GM23338 (cell line): ENCODE measurements at regions not wholly inside any gene's neighbourhood (a gene's known extent, or its start where the extent isn't known, plus 50 kb on each side); places are given as distances from the start of the nearest gene placed in this dataset.

Source experiments
- ATAC-seq: fragments of 200-7000 bp; cut with Tn5 transposase; 3 replicates; pipeline ENCODE4 v1.9.1; 2020
- DNase-seq: peaks from one replicate; pipeline ENCODE4 v3.0.0-alpha.2; 2015; ENCODE audit warnings: low spot score
- H2AFZ ChIP-seq: fragments of 200-600 bp; sonication (generic); 2 replicates; pipeline ENCODE4 v1.8.0; 2016; ENCODE audit warnings: antibody characterized with exemption, mild to moderate bottlenecking, moderate library complexity
- H3F3A ChIP-seq: fragments of 200-600 bp; sonication (generic); replicated peaks from 2 replicates; pipeline ENCODE4 v1.8.0; 2017; ENCODE audit warnings: antibody characterized with exemption, mixed run types, low read depth
- H3K27ac ChIP-seq: fragments of 200-600 bp; sonication (generic); 2 replicates; pipeline ENCODE4 v1.6.1; 2016; ENCODE audit warnings: low read depth
- H3K27me3 ChIP-seq: fragments of 200-600 bp; sonication (generic); 2 replicates; pipeline ENCODE4 v1.8.0; 2016; ENCODE audit warnings: mild to moderate bottlenecking, mixed run types, moderate library complexity; ENCODE audit not compliant: insufficient read depth
- H3K36me3 ChIP-seq: fragments of 200-600 bp; sonication (generic); 2 replicates; pipeline ENCODE4 v1.8.0; 2016; ENCODE audit warnings: mild to moderate bottlenecking; ENCODE audit not compliant: insufficient read depth
- H3K4me1 ChIP-seq: fragments of 200-600 bp; sonication (generic); 2 replicates; pipeline ENCODE4 v1.8.0; 2016; ENCODE audit warnings: mild to moderate bottlenecking, moderate library complexity; ENCODE audit not compliant: insufficient read depth
- H3K4me2 ChIP-seq: fragments of 200-600 bp; sonication (generic); 2 replicates; pipeline ENCODE4 v1.7.1; 2017; ENCODE audit warnings: mixed run types
- H3K4me3 ChIP-seq: fragments of 200-600 bp; sonication (generic); 2 replicates; pipeline ENCODE4 v1.6.1; 2016; ENCODE audit warnings: mixed run types
- H3K79me2 ChIP-seq: fragments of 200-600 bp; sonication (generic); replicated peaks from 2 replicates; pipeline ENCODE4 v1.8.0; 2017; ENCODE audit warnings: mild to moderate bottlenecking; ENCODE audit not compliant: insufficient read depth
- H3K9me2 ChIP-seq: fragments of 200-600 bp; sonication (generic); 2 replicates; pipeline ENCODE4 v1.8.0; 2017; ENCODE audit not compliant: insufficient read depth
- H4K20me1 ChIP-seq: fragments of 200-600 bp; sonication (generic); replicated peaks from 2 replicates; pipeline ENCODE4 v1.8.0; 2017; ENCODE audit warnings: mild to moderate bottlenecking; ENCODE audit not compliant: insufficient read depth
- H3K27ac Mint-ChIP-seq: 2 replicates; pipeline ENCODE4 v1.8.0; 2020; ENCODE audit warnings: inconsistent platforms, mild to moderate bottlenecking, moderate library complexity, mixed read lengths
- H3K27me3 Mint-ChIP-seq: 3 replicates; pipeline ENCODE4 v1.8.0; 2022; ENCODE audit warnings: low read depth, mild to moderate bottlenecking, moderate library complexity, mixed read lengths, inconsistent platforms; ENCODE audit not compliant: insufficient read depth, poor library complexity
- H3K36me3 Mint-ChIP-seq: 3 replicates; pipeline ENCODE4 v1.8.0; 2021; ENCODE audit warnings: low read depth, mild to moderate bottlenecking, inconsistent platforms, moderate library complexity, mixed read lengths
- H3K4me1 Mint-ChIP-seq: 3 replicates; pipeline ENCODE4 v1.8.0; 2020; ENCODE audit warnings: mild to moderate bottlenecking, inconsistent platforms, mixed read lengths
- H3K4me3 Mint-ChIP-seq: 3 replicates; pipeline ENCODE4 v1.8.0; 2021; ENCODE audit warnings: moderate library complexity, mild to moderate bottlenecking, inconsistent platforms, mixed read lengths
- H3K9me3 Mint-ChIP-seq: 3 replicates; pipeline ENCODE4 v1.8.0; 2020; ENCODE audit warnings: moderate library complexity, mild to moderate bottlenecking, inconsistent platforms, mixed read lengths
- CREB1 ChIP-seq: fragments of 250-450 bp; sonication (Bioruptor Pico); IDR thresholded peaks from 2 replicates; pipeline ENCODE4 v1.5.0; 2020; ENCODE audit warnings: low read depth, mild to moderate bottlenecking, moderate library complexity
- EZH2 ChIP-seq: fragments of 200-600 bp; sonication (generic); IDR thresholded peaks from one replicate; pipeline ENCODE4 v1.8.0; 2017; ENCODE audit warnings: antibody characterized with exemption, mild to moderate bottlenecking, low read depth; ENCODE audit not compliant: unreplicated experiment
- EZH2phosphoT487 ChIP-seq: fragments of 200-600 bp; sonication (generic); IDR thresholded peaks from one replicate; pipeline ENCODE4 v1.8.1; 2018; ENCODE audit warnings: antibody characterized with exemption; ENCODE audit not compliant: unreplicated experiment
- JUNB ChIP-seq: IDR thresholded peaks from one replicate; pipeline ENCODE4 v1.6.1; 2016; ENCODE audit warnings: antibody characterized with exemption; ENCODE audit not compliant: unreplicated experiment
- NANOG ChIP-seq: IDR thresholded peaks from 2 replicates; pipeline ENCODE4 v1.6.1; 2016; ENCODE audit warnings: antibody characterized with exemption, borderline replicate concordance
- POLR2AphosphoS5 ChIP-seq: IDR thresholded peaks from 2 replicates; pipeline ENCODE4 v1.6.1; 2016; ENCODE audit warnings: antibody characterized with exemption, low read depth
- STAT1 ChIP-seq: IDR thresholded peaks from one replicate; pipeline ENCODE4 v1.6.1; 2016; ENCODE audit warnings: antibody characterized with exemption; ENCODE audit not compliant: unreplicated experiment
- ZNF114 ChIP-seq: fragments of 250-450 bp; sonication (Bioruptor Pico); IDR thresholded peaks from 2 replicates; pipeline ENCODE4 v1.5.0; 2020; ENCODE audit warnings: mild to moderate bottlenecking, moderate library complexity
- ZNF331 ChIP-seq: fragments of 250-450 bp; sonication (Bioruptor Pico); IDR thresholded peaks from 2 replicates; pipeline ENCODE4 v1.5.0; 2020; ENCODE audit warnings: low read depth, mild to moderate bottlenecking, moderate library complexity
- TF ChIP-seq, protein P1 (sequence below): IDR thresholded peaks from 2 replicates; pipeline ENCODE4 v1.6.1; 2016; ENCODE audit warnings: antibody characterized with exemption
- TF ChIP-seq, protein P2 (sequence below), 2 experiments: fragments of 200-600 bp in 1 of 2; sonication (generic) in 1 of 2; conservative IDR thresholded peaks; 2 replicates each; pipeline versions ENCODE4 v1.5.1 to v1.6.1; 2016 to 2017; ENCODE audit warnings: antibody characterized with exemption in 2 of 2, low read depth in 2 of 2, mild to moderate bottlenecking in 2 of 2, moderate library complexity in 1 of 2
- TF ChIP-seq, protein P3 (sequence below): IDR thresholded peaks from one replicate; pipeline ENCODE4 v1.6.1; 2018; ENCODE audit warnings: antibody characterized with exemption; ENCODE audit not compliant: unreplicated experiment
- TF ChIP-seq, protein P4 (sequence below): fragments of 250-450 bp; sonication (Bioruptor Pico); IDR thresholded peaks from 2 replicates; pipeline ENCODE4 v1.5.0; 2020; ENCODE audit warnings: mild to moderate bottlenecking, moderate library complexity

DNA sequence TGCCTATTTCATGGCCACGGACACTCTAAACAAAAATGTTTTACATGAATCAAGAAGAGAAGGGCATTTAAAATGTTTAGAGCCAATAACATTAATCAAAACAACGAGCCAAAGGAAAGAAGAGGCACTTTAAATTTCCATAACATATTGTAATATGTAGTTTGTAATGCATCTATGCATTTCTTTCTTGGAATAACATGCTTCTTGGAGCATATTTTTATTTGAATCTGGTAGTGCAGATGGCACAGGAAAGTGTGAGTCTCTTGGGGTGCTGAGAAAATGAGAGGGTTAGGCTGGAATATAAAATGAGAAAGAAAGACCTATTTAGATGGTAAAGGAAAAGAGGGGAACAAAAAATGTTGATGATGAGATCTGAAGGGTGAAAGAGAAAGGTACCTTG lies 305.4 kb downstream of the BTBD3 start:
- DNase-seq: no peak
- no peaks in the 10 kb centered on the region for H3K36me3 ChIP-seq
- peaks cover 7% of the 10 kb centered on the region; the same call in 1 of the 2 replicates for H3K9me2 ChIP-seq
- no peaks in the 10 kb centered on the region for H3F3A ChIP-seq
- H3K4me3 ChIP-seq: no peak overlapping the region
- Mint-ChIP-seq H3K4me3 (no peak overlapping the region), H3K36me3 (no peaks in the 10 kb centered on the region), H3K9me3 (no peaks in the 10 kb centered on the region), H3K27ac (no peak overlapping the region), H3K4me1 (peaks cover 7% of the 10 kb centered on the region), H3K27me3 (peaks cover 2% of the 10 kb centered on the region)
- H2AFZ ChIP-seq: no peak overlapping the region; the same call in 1 of the 2 replicates
- ATAC-seq: no peak
- no peaks in the 10 kb centered on the region for H4K20me1 ChIP-seq
- no peak overlapping the region for H3K4me2 ChIP-seq
- no peak overlapping the region for H3K27ac ChIP-seq
- no peaks in the 10 kb centered on the region for H3K27me3 ChIP-seq
- peaks cover 8% of the 10 kb centered on the region; the same call in 1 of the 2 replicates for H3K4me1 ChIP-seq
- TF ChIP-seq EZH2phosphoT487 (no peak), ZNF331 (CRISPR knock-in tag) (no peak), STAT1 (no peak), CREB1 (CRISPR knock-in tag) (no peak), EZH2 (no peak), ZNF114 (CRISPR knock-in tag) (no peak), NANOG (no peak), POLR2AphosphoS5 (no peak), JUNB (no peak)
- TF ChIP-seq, protein P1, sequence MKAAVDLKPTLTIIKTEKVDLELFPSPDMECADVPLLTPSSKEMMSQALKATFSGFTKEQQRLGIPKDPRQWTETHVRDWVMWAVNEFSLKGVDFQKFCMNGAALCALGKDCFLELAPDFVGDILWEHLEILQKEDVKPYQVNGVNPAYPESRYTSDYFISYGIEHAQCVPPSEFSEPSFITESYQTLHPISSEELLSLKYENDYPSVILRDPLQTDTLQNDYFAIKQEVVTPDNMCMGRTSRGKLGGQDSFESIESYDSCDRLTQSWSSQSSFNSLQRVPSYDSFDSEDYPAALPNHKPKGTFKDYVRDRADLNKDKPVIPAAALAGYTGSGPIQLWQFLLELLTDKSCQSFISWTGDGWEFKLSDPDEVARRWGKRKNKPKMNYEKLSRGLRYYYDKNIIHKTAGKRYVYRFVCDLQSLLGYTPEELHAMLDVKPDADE: no peak
- TF ChIP-seq, protein P2, sequence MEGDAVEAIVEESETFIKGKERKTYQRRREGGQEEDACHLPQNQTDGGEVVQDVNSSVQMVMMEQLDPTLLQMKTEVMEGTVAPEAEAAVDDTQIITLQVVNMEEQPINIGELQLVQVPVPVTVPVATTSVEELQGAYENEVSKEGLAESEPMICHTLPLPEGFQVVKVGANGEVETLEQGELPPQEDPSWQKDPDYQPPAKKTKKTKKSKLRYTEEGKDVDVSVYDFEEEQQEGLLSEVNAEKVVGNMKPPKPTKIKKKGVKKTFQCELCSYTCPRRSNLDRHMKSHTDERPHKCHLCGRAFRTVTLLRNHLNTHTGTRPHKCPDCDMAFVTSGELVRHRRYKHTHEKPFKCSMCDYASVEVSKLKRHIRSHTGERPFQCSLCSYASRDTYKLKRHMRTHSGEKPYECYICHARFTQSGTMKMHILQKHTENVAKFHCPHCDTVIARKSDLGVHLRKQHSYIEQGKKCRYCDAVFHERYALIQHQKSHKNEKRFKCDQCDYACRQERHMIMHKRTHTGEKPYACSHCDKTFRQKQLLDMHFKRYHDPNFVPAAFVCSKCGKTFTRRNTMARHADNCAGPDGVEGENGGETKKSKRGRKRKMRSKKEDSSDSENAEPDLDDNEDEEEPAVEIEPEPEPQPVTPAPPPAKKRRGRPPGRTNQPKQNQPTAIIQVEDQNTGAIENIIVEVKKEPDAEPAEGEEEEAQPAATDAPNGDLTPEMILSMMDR (conservative IDR thresholded peaks at IDR 0.05; ENCODE audit: low read depth in 2 of 2): no peak
- TF ChIP-seq, protein P3, sequence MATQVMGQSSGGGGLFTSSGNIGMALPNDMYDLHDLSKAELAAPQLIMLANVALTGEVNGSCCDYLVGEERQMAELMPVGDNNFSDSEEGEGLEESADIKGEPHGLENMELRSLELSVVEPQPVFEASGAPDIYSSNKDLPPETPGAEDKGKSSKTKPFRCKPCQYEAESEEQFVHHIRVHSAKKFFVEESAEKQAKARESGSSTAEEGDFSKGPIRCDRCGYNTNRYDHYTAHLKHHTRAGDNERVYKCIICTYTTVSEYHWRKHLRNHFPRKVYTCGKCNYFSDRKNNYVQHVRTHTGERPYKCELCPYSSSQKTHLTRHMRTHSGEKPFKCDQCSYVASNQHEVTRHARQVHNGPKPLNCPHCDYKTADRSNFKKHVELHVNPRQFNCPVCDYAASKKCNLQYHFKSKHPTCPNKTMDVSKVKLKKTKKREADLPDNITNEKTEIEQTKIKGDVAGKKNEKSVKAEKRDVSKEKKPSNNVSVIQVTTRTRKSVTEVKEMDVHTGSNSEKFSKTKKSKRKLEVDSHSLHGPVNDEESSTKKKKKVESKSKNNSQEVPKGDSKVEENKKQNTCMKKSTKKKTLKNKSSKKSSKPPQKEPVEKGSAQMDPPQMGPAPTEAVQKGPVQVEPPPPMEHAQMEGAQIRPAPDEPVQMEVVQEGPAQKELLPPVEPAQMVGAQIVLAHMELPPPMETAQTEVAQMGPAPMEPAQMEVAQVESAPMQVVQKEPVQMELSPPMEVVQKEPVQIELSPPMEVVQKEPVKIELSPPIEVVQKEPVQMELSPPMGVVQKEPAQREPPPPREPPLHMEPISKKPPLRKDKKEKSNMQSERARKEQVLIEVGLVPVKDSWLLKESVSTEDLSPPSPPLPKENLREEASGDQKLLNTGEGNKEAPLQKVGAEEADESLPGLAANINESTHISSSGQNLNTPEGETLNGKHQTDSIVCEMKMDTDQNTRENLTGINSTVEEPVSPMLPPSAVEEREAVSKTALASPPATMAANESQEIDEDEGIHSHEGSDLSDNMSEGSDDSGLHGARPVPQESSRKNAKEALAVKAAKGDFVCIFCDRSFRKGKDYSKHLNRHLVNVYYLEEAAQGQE: no peak
- TF ChIP-seq, protein P4, sequence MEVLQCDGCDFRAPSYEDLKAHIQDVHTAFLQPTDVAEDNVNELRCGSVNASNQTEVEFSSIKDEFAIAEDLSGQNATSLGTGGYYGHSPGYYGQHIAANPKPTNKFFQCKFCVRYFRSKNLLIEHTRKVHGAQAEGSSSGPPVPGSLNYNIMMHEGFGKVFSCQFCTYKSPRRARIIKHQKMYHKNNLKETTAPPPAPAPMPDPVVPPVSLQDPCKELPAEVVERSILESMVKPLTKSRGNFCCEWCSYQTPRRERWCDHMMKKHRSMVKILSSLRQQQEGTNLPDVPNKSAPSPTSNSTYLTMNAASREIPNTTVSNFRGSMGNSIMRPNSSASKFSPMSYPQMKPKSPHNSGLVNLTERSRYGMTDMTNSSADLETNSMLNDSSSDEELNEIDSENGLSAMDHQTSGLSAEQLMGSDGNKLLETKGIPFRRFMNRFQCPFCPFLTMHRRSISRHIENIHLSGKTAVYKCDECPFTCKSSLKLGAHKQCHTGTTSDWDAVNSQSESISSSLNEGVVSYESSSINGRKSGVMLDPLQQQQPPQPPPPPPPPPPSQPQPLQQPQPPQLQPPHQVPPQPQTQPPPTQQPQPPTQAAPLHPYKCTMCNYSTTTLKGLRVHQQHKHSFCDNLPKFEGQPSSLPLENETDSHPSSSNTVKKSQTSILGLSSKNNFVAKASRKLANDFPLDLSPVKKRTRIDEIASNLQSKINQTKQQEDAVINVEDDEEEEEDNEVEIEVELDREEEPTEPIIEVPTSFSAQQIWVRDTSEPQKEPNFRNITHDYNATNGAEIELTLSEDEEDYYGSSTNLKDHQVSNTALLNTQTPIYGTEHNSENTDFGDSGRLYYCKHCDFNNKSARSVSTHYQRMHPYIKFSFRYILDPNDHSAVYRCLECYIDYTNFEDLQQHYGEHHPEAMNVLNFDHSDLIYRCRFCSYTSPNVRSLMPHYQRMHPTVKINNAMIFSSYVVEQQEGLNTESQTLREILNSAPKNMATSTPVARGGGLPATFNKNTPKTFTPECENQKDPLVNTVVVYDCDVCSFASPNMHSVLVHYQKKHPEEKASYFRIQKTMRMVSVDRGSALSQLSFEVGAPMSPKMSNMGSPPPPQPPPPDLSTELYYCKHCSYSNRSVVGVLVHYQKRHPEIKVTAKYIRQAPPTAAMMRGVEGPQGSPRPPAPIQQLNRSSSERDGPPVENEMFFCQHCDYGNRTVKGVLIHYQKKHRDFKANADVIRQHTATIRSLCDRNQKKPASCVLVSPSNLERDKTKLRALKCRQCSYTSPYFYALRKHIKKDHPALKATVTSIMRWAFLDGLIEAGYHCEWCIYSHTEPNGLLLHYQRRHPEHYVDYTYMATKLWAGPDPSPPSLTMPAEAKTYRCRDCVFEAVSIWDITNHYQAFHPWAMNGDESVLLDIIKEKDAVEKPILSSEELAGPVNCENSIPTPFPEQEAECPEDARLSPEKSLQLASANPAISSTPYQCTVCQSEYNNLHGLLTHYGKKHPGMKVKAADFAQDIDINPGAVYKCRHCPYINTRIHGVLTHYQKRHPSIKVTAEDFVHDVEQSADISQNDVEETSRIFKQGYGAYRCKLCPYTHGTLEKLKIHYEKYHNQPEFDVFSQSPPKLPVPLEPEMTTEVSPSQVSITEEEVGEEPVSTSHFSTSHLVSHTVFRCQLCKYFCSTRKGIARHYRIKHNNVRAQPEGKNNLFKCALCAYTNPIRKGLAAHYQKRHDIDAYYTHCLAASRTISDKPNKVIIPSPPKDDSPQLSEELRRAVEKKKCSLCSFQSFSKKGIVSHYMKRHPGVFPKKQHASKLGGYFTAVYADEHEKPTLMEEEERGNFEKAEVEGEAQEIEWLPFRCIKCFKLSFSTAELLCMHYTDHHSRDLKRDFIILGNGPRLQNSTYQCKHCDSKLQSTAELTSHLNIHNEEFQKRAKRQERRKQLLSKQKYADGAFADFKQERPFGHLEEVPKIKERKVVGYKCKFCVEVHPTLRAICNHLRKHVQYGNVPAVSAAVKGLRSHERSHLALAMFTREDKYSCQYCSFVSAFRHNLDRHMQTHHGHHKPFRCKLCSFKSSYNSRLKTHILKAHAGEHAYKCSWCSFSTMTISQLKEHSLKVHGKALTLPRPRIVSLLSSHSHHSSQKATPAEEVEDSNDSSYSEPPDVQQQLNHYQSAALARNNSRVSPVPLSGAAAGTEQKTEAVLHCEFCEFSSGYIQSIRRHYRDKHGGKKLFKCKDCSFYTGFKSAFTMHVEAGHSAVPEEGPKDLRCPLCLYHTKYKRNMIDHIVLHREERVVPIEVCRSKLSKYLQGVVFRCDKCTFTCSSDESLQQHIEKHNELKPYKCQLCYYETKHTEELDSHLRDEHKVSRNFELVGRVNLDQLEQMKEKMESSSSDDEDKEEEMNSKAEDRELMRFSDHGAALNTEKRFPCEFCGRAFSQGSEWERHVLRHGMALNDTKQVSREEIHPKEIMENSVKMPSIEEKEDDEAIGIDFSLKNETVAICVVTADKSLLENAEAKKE (CRISPR knock-in tag): no peak
- no peaks in the 10 kb centered on the region for H3K79me2 ChIP-seq
